Caco-2 (cell line): ENCODE measurements at regions not wholly inside any gene's neighbourhood (a gene's known extent, or its start where the extent isn't known, plus 50 kb on each side); places are given as distances from the start of the nearest gene placed in this dataset.

Source experiments
- BruUV-seq: library from RNA; stranded (reverse); fragments of 400-500 nt; replicated peaks from 2 replicates; lab custom pipeline; 2021; lab: Mats Ljungman, UMichigan
- CTCF ChIA-PET: fragments of 300-600 bp; sonication (Branson Sonifier 250); formaldehyde crosslinking; loops from one replicate; lab custom pipeline; 2022; ENCODE audit warnings: antibody characterized with exemption; lab: Charles Lee
- POLR2A ChIA-PET: fragments of 300-600 bp; sonication (Branson Sonifier 250); formaldehyde crosslinking; loops from one replicate; lab custom pipeline; 2022; ENCODE audit warnings: antibody characterized with exemption; lab: Charles Lee
- DNase-seq, 2 experiments: peaks; one replicate each; pipeline versions ENCODE4 v3.0.0 to v3.0.0-alpha.2; 2020 to 2022
- H3K27me3 ChIP-seq: replicated peaks from 2 replicates; pipeline ENCODE4 v1.6.0; 2011; ENCODE audit warnings: low read length; ENCODE audit not compliant: control insufficient read depth, insufficient read depth
- H3K36me3 ChIP-seq: 2 replicates; pipeline ENCODE4 v1.5.1; 2011; ENCODE audit warnings: low read length; ENCODE audit not compliant: control insufficient read depth, insufficient read depth
- H3K4me1 ChIP-seq: fragments of 250-450 bp; sonication (Bioruptor Pico); 2 replicates; pipeline ENCODE4 v1.5.1; 2020; ENCODE audit warnings: mild to moderate bottlenecking
- H3K4me3 ChIP-seq: 2 replicates; pipeline ENCODE4 v1.5.1; 2011; ENCODE audit warnings: low read depth, mild to moderate bottlenecking, control low read depth, low read length
- H3K9me3 ChIP-seq: fragments of 250-450 bp; sonication (Bioruptor Pico); 2 replicates; pipeline ENCODE4 v1.5.1; 2020; ENCODE audit warnings: mild to moderate bottlenecking, moderate library complexity
- H3K27ac Mint-ChIP-seq: one replicate; pipeline ENCODE4 v1.8.0; 2022; ENCODE audit warnings: mixed read lengths; ENCODE audit not compliant: unreplicated experiment
- H3K27me3 Mint-ChIP-seq: one replicate; pipeline ENCODE4 v1.8.0; 2022; ENCODE audit warnings: mixed read lengths; ENCODE audit not compliant: insufficient read depth, unreplicated experiment
- H3K36me3 Mint-ChIP-seq: one replicate; pipeline ENCODE4 v1.8.0; 2022; ENCODE audit warnings: mild to moderate bottlenecking, mixed read lengths; ENCODE audit not compliant: insufficient read depth, unreplicated experiment
- H3K4me1 Mint-ChIP-seq: one replicate; pipeline ENCODE4 v1.8.0; 2022; ENCODE audit warnings: low read depth, mixed read lengths; ENCODE audit not compliant: unreplicated experiment
- H3K4me3 Mint-ChIP-seq: one replicate; pipeline ENCODE4 v1.8.0; 2022; ENCODE audit warnings: mild to moderate bottlenecking, moderate library complexity, mixed read lengths; ENCODE audit not compliant: unreplicated experiment
- H3K9me3 Mint-ChIP-seq: one replicate; pipeline ENCODE4 v1.8.0; 2022; ENCODE audit warnings: mixed read lengths; ENCODE audit not compliant: unreplicated experiment
- intact Hi-C: fragments of 100-400 bp; cut with micrococcal nuclease; formaldehyde crosslinking; loops from one replicate; pipeline ENCODE4 v1.10.0; 2022; ENCODE audit not compliant: unreplicated experiment
- TF ChIP-seq, protein P1 (sequence below), 2 experiments: fragments of 200-600 bp in 1 of 2; IDR thresholded peaks; 1 replicate in 1 of 2; 2 replicates in 1 of 2; pipeline versions ENCODE4 v1.5.1 to v1.8.0; 2011 to 2022; ENCODE audit warnings: antibody characterized with exemption in 1 of 2, control low read depth in 1 of 2, inconsistent platforms in 1 of 2, low read depth in 1 of 2, low read length in 1 of 2, mild to moderate bottlenecking in 1 of 2, moderate library complexity in 1 of 2; ENCODE audit not compliant: insufficient read depth in 1 of 2, severe bottlenecking in 1 of 2, unreplicated experiment in 1 of 2

DNA sequence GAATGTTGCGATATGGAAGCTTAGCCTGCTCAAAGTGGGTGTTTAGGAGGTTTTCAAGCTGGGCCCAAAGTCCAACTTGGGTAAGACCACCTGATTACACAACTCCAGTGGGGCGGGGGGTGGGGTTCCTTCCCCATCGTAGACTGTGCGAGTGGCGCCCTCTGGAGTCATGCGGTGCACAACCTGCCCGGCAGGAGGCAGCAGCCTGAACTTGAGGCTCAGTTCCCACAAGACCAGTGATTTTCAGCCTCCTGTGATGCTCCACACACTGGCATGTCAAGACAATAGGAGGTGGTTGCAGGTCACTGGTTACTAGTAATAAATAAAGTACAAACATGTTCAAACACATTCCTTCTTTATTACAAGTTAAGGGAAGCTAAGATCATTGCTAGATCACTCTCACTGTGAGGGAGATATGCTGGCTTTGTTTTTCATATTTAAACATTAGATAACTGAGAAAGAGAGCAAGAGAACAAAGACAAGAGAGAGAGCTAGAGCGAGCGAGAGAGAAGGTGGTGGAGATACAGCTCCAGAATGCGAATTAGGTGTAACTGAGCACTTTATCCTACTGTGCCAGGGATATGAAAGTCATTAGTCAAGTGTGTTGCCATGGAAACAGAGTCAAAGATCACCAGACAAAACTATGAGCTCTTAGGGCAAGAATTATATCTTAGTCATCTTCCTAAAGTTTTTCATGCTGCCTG lies 97.4 kb upstream of the BMPER start:
- DNase-seq: peak; percentile 53 to 63
- Histone ChIP-seq H3K9me3 (no peaks in the 10 kb centered on the region), H3K27me3 (no peaks in the 10 kb centered on the region), H3K4me1 (peaks cover 13% of the 10 kb centered on the region; the same call in 1 of the 2 replicates), H3K36me3 (no peaks in the 10 kb centered on the region), H3K4me3 (no peak overlapping the region)
- no peaks in the 10 kb centered on the region for H3K9me3 Mint-ChIP-seq
- ChIA-PET POLR2A (no interaction called here), CTCF (interaction anchor here (0.6 kb wide), 1 partner anchor 288 kb away, joined by 4 read pairs; no protein-coding TSS in a partner anchor)
- intact Hi-C loops: loop anchor here (2.0 to 5.0 kb wide), 2 partner anchors 51 to 91 kb away; no protein-coding TSS in a partner anchor
- H3K4me3 Mint-ChIP-seq: no peak overlapping the region
- no peaks in the 10 kb centered on the region for H3K36me3 Mint-ChIP-seq
- H3K27ac Mint-ChIP-seq: no peak overlapping the region
- TF ChIP-seq, protein P1, sequence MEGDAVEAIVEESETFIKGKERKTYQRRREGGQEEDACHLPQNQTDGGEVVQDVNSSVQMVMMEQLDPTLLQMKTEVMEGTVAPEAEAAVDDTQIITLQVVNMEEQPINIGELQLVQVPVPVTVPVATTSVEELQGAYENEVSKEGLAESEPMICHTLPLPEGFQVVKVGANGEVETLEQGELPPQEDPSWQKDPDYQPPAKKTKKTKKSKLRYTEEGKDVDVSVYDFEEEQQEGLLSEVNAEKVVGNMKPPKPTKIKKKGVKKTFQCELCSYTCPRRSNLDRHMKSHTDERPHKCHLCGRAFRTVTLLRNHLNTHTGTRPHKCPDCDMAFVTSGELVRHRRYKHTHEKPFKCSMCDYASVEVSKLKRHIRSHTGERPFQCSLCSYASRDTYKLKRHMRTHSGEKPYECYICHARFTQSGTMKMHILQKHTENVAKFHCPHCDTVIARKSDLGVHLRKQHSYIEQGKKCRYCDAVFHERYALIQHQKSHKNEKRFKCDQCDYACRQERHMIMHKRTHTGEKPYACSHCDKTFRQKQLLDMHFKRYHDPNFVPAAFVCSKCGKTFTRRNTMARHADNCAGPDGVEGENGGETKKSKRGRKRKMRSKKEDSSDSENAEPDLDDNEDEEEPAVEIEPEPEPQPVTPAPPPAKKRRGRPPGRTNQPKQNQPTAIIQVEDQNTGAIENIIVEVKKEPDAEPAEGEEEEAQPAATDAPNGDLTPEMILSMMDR (IDR thresholded peaks at IDR 0.05; ENCODE audit: insufficient read depth in 1 of 2, low read depth in 1 of 2, low read length in 1 of 2, severe bottlenecking in 1 of 2, unreplicated experiment in 1 of 2): peak; percentile 39 to 46
- no TSS peak for BruUV-seq
- peaks cover 2% of the 10 kb centered on the region for H3K27me3 Mint-ChIP-seq
- no peaks in the 10 kb centered on the region for H3K4me1 Mint-ChIP-seq

- H3K4me1 Mint-ChIP-seq: no peaks in the 10 kb centered on the region
- ChIA-PET POLR2A (no interaction called here), CTCF (interaction anchor here (0.6 kb wide), 1 partner anchor 263 kb away, joined by 4 read pairs; no protein-coding TSS in a partner anchor)
- Histone ChIP-seq H3K4me1 (peaks cover 13% of the 10 kb centered on the region; the same call in 1 of the 2 replicates), H3K27me3 (no peaks in the 10 kb centered on the region), H3K9me3 (no peaks in the 10 kb centered on the region), H3K4me3 (no peak overlapping the region), H3K36me3 (no peaks in the 10 kb centered on the region)
- no peak overlapping the region for H3K4me3 Mint-ChIP-seq
- no peak overlapping the region for H3K27ac Mint-ChIP-seq
- TF ChIP-seq, protein P1 (IDR thresholded peaks at IDR 0.05; ENCODE audit: insufficient read depth in 1 of 2, low read depth in 1 of 2, low read length in 1 of 2, severe bottlenecking in 1 of 2, unreplicated experiment in 1 of 2): no peak
- BruUV-seq: no TSS peak
- no peak for DNase-seq
- no peaks in the 10 kb centered on the region for H3K36me3 Mint-ChIP-seq
- peaks cover 2% of the 10 kb centered on the region for H3K27me3 Mint-ChIP-seq
- intact Hi-C loops: loop anchor here (5.0 kb wide), 1 partner anchor 92 kb away; no protein-coding TSS in a partner anchor
- no peaks in the 10 kb centered on the region for H3K9me3 Mint-ChIP-seq
Observed at GRCh38 chr7:33809228-33809627, 96.1 kb upstream of the BMPER start.

GRCh38 chr7:33810356-33810755 lies 95.0 kb upstream of the BMPER start:
- BruUV-seq: no TSS peak
- H3K4me1 Mint-ChIP-seq: no peaks in the 10 kb centered on the region
- Histone ChIP-seq H3K36me3 (no peaks in the 10 kb centered on the region), H3K4me3 (no peak overlapping the region), H3K4me1 (peaks cover 13% of the 10 kb centered on the region; the same call in 1 of the 2 replicates), H3K9me3 (no peaks in the 10 kb centered on the region), H3K27me3 (no peaks in the 10 kb centered on the region)
- no peak overlapping the region for H3K27ac Mint-ChIP-seq
- TF ChIP-seq, protein P1 (IDR thresholded peaks at IDR 0.05; ENCODE audit: insufficient read depth in 1 of 2, low read depth in 1 of 2, low read length in 1 of 2, severe bottlenecking in 1 of 2, unreplicated experiment in 1 of 2): no peak
- ChIA-PET POLR2A (no interaction called here), CTCF (no interaction called here)
- H3K4me3 Mint-ChIP-seq: no peak overlapping the region
- H3K36me3 Mint-ChIP-seq: no peaks in the 10 kb centered on the region
- DNase-seq: no peak
- intact Hi-C loops: no loop called here
- no peaks in the 10 kb centered on the region for H3K9me3 Mint-ChIP-seq
- H3K27me3 Mint-ChIP-seq: peaks cover 2% of the 10 kb centered on the region
